ENCODE measurements at regions not wholly inside any gene's neighbourhood (a gene's known extent, or its start where the extent isn't known, plus 50 kb on each side); places are given as distances from the start of the nearest gene placed in this dataset.
"Not testable (repeated sequence)": the region's sequence is repeated elsewhere in the genome, so short reads cannot be mapped to it uniquely, and the experiment has no call there.

DNA sequence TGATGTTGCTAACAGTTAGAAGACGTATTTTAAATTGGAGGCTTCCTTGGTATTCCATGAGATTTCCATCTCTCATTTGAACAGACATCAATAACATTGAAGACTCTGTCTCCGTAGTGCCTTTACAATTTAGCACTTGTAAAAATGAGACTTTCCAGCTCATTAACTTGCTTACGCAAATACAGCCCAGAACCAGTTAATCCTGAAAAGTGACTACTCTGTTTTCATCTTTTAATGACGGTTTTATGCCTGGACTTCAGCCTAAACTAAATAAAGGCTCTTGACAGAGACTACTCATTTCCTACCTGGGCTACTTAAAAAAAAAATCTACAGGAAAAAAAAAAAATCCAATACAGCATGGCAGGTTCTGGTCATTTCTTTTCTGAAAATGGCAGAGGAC is 148.6 kb downstream of the LRATD1 start:
- H3K27ac ChIP-seq (ENCODE audit: extremely low read depth, low read depth, low read length), result no peak overlapping the region
- 0 out of 2 replicates have a peak, but pooled peaks have one; percentile 14 for TF ChIP-seq OSR2 (tag by site-specific recombination; IDR thresholded peaks at IDR 0.05)
- TF ChIP-seq, protein P1, sequence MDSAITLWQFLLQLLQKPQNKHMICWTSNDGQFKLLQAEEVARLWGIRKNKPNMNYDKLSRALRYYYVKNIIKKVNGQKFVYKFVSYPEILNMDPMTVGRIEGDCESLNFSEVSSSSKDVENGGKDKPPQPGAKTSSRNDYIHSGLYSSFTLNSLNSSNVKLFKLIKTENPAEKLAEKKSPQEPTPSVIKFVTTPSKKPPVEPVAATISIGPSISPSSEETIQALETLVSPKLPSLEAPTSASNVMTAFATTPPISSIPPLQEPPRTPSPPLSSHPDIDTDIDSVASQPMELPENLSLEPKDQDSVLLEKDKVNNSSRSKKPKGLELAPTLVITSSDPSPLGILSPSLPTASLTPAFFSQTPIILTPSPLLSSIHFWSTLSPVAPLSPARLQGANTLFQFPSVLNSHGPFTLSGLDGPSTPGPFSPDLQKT (IDR thresholded peaks at IDR 0.05; ENCODE audit: borderline replicate concordance, low read depth, low read length), result no peak
- CTCF ChIA-PET, result no interaction called here

DNA sequence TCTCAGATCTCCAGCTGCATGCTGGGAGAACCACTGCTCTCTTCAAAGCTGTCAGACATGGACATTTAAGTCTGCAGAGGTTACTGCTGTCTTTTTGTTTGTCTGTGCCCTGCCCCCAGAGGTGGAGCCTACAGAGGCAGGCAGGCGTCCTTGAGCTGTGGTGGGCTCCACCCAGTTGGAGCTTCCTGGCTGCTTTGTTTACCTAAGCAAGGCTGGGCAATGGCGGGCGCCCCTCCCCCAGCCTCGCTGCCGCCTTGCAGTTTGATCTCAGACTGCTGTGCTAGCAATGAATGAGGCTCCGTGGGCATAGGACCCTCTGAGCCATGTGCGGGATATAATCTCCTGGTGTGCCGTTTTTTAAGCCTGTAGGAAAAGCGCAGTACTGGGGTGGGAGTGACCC is 156.3 kb downstream of the LRATD1 start:
- H3K4me3 ChIP-seq (ENCODE audit: low read depth, low read length); H3K4me1 ChIP-seq (ENCODE audit: control insufficient read depth, insufficient read depth, low read length); CTCF ChIA-PET; H3K9me3 ChIP-seq (ENCODE audit: control insufficient read depth, insufficient read depth, low read depth, low read length); H3K27ac ChIP-seq (ENCODE audit: extremely low read depth, low read depth, low read length); POLR2A ChIA-PET; H3K36me3 ChIP-seq (ENCODE audit: control insufficient read depth in 2 of 2, insufficient read depth in 1 of 2, low read length in 2 of 2): not testable (repeated sequence)

More for the DNA sequence above, 148.6 kb downstream of the LRATD1 start:
- no peak overlapping the region for H3K4me3 ChIP-seq (ENCODE audit: low read depth, low read length)
- no peaks in the 10 kb centered on the region for H3K36me3 ChIP-seq (ENCODE audit: control insufficient read depth in 2 of 2, insufficient read depth in 1 of 2, low read length in 2 of 2)
- no peaks in the 10 kb centered on the region for H3K4me1 ChIP-seq (ENCODE audit: control insufficient read depth, insufficient read depth, low read length)
- POLR2A ChIA-PET, result no interaction called here
- H3K9me3 ChIP-seq (ENCODE audit: control insufficient read depth, insufficient read depth, low read depth, low read length), result no peaks in the 10 kb centered on the region

DNA sequence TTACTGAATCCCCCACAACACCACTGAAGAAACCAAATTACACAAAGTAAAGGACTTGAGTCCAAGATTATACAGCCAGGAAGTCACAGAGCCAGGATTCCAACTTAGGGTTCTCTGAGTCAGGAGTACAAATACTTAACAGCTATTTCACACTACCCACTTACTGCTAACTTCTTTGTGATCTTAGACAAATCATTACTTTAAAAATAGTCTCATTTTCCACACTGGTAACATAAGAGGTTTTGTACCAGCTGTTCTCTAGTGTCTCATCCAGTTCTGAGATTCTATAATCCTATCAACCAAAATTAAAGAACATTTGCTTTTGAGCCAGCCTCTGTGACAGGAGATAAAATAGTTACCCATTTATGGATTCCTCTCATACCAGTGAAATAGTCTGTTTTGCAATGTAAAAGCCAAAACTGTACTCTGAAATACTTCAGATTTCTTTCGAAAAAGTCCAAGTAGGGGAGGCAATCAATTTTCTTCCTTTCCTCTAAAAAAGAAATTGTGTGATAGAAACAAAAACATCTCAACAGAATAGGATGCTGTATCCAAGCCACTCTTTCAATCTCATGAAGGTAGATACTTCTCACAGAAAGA is 157.6 kb downstream of the LRATD1 start:
- Histone ChIP-seq H3K4me3 (ENCODE audit: low read depth, low read length) (no peak overlapping the region), H3K4me1 (ENCODE audit: control insufficient read depth, insufficient read depth, low read length) (no peaks in the 10 kb centered on the region), H3K27ac (ENCODE audit: extremely low read depth, low read depth, low read length) (no peak overlapping the region), H3K36me3 (ENCODE audit: control insufficient read depth in 2 of 2, insufficient read depth in 1 of 2, low read length in 2 of 2) (no peaks in the 10 kb centered on the region), H3K9me3 (ENCODE audit: control insufficient read depth, insufficient read depth, low read depth, low read length) (no peaks in the 10 kb centered on the region)
- TF ChIP-seq ZNF423 (tag by site-specific recombination; IDR thresholded peaks at IDR 0.05), result no peak
- TF ChIP-seq ZBTB7A (tag by site-specific recombination; IDR thresholded peaks at IDR 0.05; ENCODE audit: low read depth), result no peak
- TF ChIP-seq, protein P2, sequence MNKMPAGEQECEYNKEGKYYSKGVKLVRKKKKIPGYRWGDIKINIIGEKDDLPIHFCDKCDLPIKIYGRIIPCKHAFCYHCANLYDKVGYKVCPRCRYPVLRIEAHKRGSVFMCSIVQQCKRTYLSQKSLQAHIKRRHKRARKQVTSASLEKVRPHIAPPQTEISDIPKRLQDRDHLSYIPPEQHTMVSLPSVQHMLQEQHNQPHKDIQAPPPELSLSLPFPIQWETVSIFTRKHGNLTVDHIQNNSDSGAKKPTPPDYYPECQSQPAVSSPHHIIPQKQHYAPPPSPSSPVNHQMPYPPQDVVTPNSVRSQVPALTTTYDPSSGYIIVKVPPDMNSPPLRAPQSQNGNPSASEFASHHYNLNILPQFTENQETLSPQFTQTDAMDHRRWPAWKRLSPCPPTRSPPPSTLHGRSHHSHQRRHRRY (tag by site-specific recombination; IDR thresholded peaks at IDR 0.05), result no peak
- ChIA-PET CTCF (interaction anchor here (0.5 kb wide), 1 partner anchor 1693 kb away, joined by 4 read pairs; no protein-coding TSS in a partner anchor), POLR2A (no interaction called here)

DNA sequence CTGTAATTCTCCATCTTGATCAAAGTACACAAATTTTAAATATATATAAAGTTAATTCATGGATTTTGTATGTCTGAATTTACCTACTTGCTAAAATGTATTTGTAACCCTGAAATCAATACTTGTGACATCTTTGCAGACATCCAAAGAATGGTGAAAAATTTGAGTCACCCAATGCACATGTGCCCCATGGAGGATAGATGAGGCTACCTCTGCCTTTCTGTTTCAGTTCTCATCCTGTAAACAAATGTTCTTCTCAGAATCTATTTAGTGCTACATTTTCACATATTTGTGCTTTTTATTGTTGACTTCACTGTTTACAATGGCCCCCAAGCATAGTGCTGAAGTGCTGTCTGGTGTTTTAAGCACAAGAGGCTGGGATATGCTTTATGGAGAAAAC is 171.5 kb downstream of the LRATD1 start:
- Histone ChIP-seq H3K4me1 (ENCODE audit: control insufficient read depth, insufficient read depth, low read length) (no peaks in the 10 kb centered on the region), H3K4me3 (ENCODE audit: low read depth, low read length) (no peak overlapping the region), H3K9me3 (ENCODE audit: control insufficient read depth, insufficient read depth, low read depth, low read length) (no peaks in the 10 kb centered on the region), H3K27ac (ENCODE audit: extremely low read depth, low read depth, low read length) (no peak overlapping the region), H3K36me3 (ENCODE audit: control insufficient read depth in 2 of 2, insufficient read depth in 1 of 2, low read length in 2 of 2) (no peaks in the 10 kb centered on the region)
- ChIA-PET CTCF (no interaction called here), POLR2A (no interaction called here)
- TF ChIP-seq, protein P3, sequence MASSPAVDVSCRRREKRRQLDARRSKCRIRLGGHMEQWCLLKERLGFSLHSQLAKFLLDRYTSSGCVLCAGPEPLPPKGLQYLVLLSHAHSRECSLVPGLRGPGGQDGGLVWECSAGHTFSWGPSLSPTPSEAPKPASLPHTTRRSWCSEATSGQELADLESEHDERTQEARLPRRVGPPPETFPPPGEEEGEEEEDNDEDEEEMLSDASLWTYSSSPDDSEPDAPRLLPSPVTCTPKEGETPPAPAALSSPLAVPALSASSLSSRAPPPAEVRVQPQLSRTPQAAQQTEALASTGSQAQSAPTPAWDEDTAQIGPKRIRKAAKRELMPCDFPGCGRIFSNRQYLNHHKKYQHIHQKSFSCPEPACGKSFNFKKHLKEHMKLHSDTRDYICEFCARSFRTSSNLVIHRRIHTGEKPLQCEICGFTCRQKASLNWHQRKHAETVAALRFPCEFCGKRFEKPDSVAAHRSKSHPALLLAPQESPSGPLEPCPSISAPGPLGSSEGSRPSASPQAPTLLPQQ (tag by site-specific recombination; IDR thresholded peaks at IDR 0.05), result no peak
- no peak for TF ChIP-seq ZSCAN30 (tag by site-specific recombination; IDR thresholded peaks at IDR 0.05)
- TF ChIP-seq, protein P1 (IDR thresholded peaks at IDR 0.05; ENCODE audit: borderline replicate concordance, low read depth, low read length), result no peak
- TF ChIP-seq ZNF830 (tag by site-specific recombination; IDR thresholded peaks at IDR 0.05; ENCODE audit: low read depth), result no peak
- no peak for TF ChIP-seq ZNF561 (tag by site-specific recombination; IDR thresholded peaks at IDR 0.05; ENCODE audit: borderline replicate concordance)
- no peak for TF ChIP-seq ZFP3 (tag by site-specific recombination; IDR thresholded peaks at IDR 0.05; ENCODE audit: low read depth)
- TF ChIP-seq, protein P4, sequence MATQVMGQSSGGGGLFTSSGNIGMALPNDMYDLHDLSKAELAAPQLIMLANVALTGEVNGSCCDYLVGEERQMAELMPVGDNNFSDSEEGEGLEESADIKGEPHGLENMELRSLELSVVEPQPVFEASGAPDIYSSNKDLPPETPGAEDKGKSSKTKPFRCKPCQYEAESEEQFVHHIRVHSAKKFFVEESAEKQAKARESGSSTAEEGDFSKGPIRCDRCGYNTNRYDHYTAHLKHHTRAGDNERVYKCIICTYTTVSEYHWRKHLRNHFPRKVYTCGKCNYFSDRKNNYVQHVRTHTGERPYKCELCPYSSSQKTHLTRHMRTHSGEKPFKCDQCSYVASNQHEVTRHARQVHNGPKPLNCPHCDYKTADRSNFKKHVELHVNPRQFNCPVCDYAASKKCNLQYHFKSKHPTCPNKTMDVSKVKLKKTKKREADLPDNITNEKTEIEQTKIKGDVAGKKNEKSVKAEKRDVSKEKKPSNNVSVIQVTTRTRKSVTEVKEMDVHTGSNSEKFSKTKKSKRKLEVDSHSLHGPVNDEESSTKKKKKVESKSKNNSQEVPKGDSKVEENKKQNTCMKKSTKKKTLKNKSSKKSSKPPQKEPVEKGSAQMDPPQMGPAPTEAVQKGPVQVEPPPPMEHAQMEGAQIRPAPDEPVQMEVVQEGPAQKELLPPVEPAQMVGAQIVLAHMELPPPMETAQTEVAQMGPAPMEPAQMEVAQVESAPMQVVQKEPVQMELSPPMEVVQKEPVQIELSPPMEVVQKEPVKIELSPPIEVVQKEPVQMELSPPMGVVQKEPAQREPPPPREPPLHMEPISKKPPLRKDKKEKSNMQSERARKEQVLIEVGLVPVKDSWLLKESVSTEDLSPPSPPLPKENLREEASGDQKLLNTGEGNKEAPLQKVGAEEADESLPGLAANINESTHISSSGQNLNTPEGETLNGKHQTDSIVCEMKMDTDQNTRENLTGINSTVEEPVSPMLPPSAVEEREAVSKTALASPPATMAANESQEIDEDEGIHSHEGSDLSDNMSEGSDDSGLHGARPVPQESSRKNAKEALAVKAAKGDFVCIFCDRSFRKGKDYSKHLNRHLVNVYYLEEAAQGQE (tag by site-specific recombination; IDR thresholded peaks at IDR 0.05), result no peak
- TF ChIP-seq ZNF837 (tag by site-specific recombination; IDR thresholded peaks at IDR 0.05), result no peak
- TF ChIP-seq TCF7L2 (IDR thresholded peaks at IDR 0.05; ENCODE audit: borderline replicate concordance, low read depth, low read length), result no peak
- TF ChIP-seq, protein P5, sequence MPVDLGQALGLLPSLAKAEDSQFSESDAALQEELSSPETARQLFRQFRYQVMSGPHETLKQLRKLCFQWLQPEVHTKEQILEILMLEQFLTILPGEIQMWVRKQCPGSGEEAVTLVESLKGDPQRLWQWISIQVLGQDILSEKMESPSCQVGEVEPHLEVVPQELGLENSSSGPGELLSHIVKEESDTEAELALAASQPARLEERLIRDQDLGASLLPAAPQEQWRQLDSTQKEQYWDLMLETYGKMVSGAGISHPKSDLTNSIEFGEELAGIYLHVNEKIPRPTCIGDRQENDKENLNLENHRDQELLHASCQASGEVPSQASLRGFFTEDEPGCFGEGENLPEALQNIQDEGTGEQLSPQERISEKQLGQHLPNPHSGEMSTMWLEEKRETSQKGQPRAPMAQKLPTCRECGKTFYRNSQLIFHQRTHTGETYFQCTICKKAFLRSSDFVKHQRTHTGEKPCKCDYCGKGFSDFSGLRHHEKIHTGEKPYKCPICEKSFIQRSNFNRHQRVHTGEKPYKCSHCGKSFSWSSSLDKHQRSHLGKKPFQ (tag by site-specific recombination; IDR thresholded peaks at IDR 0.05), result no peak
- TF ChIP-seq ZNF335 (tag by site-specific recombination; conservative IDR thresholded peaks at IDR 0.05), result no peak

Data from HEK293 (cell line).